ENCODE measurements at regions not wholly inside any gene's neighbourhood (a gene's known extent, or its start where the extent isn't known, plus 50 kb on each side); places are given as distances from the start of the nearest gene placed in this dataset.

DNA sequence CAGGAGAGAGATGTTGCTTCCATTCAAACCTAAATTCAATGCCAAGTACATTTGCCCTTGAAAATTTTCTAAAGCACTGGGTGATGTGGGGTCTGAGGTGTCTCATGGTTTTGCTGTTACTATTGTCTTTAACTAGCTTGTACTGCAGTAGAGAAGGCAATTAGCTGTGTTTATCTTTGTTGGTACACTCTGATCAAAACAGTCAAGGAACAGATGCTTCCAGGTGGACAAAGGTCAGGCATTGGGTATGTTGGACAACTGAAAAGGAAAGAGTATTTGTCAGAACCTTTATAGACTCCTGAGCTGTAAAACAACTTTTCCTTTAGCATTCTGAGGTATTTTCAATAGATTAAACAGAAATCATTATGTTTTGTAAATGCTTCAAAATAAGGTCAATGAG lies 2228.7 kb upstream of the WWC1 start:
- TF ChIP-seq CTCF (IDR thresholded peaks at IDR 0.05) = no peak
- ATAC-seq = no peak
- H3K9me3 Mint-ChIP-seq = no peaks in the 10 kb centered on the region
- H3K27me3 Mint-ChIP-seq = no peaks in the 10 kb centered on the region
- H3K4me3 Mint-ChIP-seq = no peak overlapping the region
- no peak overlapping the region for H3K27ac Mint-ChIP-seq
- no peak for DNase-seq
- POLR2A ChIA-PET = no interaction called here
- H3K4me1 Mint-ChIP-seq (ENCODE audit: low read depth) = no peaks in the 10 kb centered on the region
- intact Hi-C loops (cut with micrococcal nuclease) = no loop called here
- H3K36me3 Mint-ChIP-seq (ENCODE audit: low read depth) = no peaks in the 10 kb centered on the region
- CTCF ChIA-PET = no interaction called here

DNA sequence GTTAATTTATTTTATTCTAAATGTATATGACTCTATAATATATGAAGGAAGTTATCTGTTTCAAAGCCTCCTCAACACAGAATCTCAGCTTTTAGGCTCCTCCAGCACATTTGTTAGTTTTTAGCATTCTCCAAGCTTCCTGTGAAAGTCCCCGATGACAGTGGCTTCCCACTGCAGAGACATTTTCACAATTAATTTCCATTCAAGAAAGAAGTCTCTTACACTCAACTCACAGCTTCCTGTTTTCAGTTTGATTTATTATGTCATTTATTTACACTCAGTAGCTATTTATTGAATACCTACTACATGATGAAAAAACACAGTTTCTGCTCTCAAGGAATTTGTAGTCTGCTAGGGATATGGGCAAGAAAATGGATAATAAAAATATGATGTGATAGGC lies 2228.2 kb upstream of the WWC1 start:
- Mint-ChIP-seq H3K27me3 (no peaks in the 10 kb centered on the region), H3K4me3 (no peak overlapping the region), H3K36me3 (ENCODE audit: low read depth) (no peaks in the 10 kb centered on the region), H3K9me3 (no peaks in the 10 kb centered on the region), H3K27ac (no peak overlapping the region), H3K4me1 (ENCODE audit: low read depth) (no peaks in the 10 kb centered on the region)
- ChIA-PET POLR2A (no interaction called here), CTCF (no interaction called here)
- intact Hi-C loops (cut with micrococcal nuclease) = no loop called here
- DNase-seq (no peak), ATAC-seq (no peak)
- TF ChIP-seq CTCF (IDR thresholded peaks at IDR 0.05) = no peak

DNA sequence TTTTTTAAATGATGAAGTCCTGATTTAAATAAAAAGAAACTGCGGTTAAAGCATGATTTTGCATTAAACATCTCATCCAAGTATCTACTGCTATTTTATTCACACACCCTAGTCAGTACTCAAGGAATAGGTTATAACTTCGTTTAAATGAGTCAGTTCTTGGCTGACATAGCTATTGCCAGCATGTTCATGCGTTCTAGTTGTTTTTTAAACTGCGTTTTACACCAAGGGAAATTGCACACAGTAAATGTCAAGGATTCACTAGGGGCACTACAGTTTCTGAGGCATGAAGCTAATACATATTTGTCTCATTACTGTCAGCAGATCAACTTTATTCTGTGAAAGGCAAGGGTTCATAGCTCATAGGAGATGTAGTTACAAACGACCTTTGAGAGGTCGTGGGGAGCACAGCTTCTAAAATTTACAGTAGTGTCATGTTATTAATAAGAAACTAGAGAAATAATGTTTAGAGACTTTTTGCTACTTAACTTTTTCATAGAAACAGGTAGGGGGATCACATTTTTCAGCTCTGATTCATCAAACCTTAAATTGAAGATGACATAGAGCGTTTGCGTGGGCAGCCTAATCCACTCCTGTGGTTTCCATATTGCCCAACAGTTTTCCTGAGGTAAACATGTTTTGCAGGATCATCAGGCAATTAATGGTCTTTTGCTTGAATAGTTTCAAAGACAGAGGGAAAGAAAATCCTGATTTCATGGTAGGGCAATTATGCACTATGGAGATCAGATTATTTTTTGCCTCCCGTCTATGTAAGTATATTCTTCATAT lies 2222.7 kb upstream of the WWC1 start:
- no peak for TF ChIP-seq CTCF (IDR thresholded peaks at IDR 0.05)
- Mint-ChIP-seq H3K9me3 (peaks cover 9% of the 10 kb centered on the region), H3K4me3 (no peak overlapping the region), H3K27me3 (no peaks in the 10 kb centered on the region), H3K27ac (no peak overlapping the region), H3K36me3 (ENCODE audit: low read depth) (no peaks in the 10 kb centered on the region), H3K4me1 (ENCODE audit: low read depth) (no peaks in the 10 kb centered on the region)
- ATAC-seq (no peak), DNase-seq (no peak)
- CTCF ChIA-PET = interaction anchor here (1.2 kb wide), 1 partner anchor 11 kb away, joined by 3 read pairs; no protein-coding TSS in a partner anchor
- intact Hi-C loops (cut with micrococcal nuclease) = no loop called here
- POLR2A ChIA-PET = no interaction called here

- H3K27me3 Mint-ChIP-seq = no peaks in the 10 kb centered on the region
- POLR2A ChIA-PET = no interaction called here
Measured at GRCh38 chr5:166073901-166074581, 2217.4 kb upstream of the WWC1 start.

More at GRCh38 chr5:166073901-166074581, 2217.4 kb upstream of the WWC1 start:
- no peak for DNase-seq
- intact Hi-C loops (cut with micrococcal nuclease) = no loop called here
- H3K4me3 Mint-ChIP-seq = no peak overlapping the region
- CTCF ChIA-PET = no interaction called here
- H3K27ac Mint-ChIP-seq = no peak overlapping the region
- peaks cover 10% of the 10 kb centered on the region for H3K9me3 Mint-ChIP-seq
- no peaks in the 10 kb centered on the region for H3K36me3 Mint-ChIP-seq (ENCODE audit: low read depth)
- no peaks in the 10 kb centered on the region for H3K4me1 Mint-ChIP-seq (ENCODE audit: low read depth)
- no peak for ATAC-seq
- no peak for TF ChIP-seq CTCF (IDR thresholded peaks at IDR 0.05)

Data from activated CD8-positive, alpha-beta T cell treated with anti-CD3 and anti-CD28 coated beads for 36 hours (primary cell).